ENCODE measurements at regions not wholly inside any gene's neighbourhood (a gene's known extent, or its start where the extent isn't known, plus 50 kb on each side); places are given as distances from the start of the nearest gene placed in this dataset.

- H3K9ac ChIP-seq (ENCODE audit: low read length) = no peak overlapping the region
- TF ChIP-seq EZH2 (IDR thresholded peaks at IDR 0.05; ENCODE audit: insufficient read depth, low read length) = no peak
- no peak for TF ChIP-seq CTCF (IDR thresholded peaks at IDR 0.05; ENCODE audit: insufficient read depth, low read depth, low read length)
- no peak overlapping the region for H3K27ac ChIP-seq (ENCODE audit: low read depth, low read length)
- no peaks in the 10 kb centered on the region for H4K20me1 ChIP-seq (ENCODE audit: insufficient read depth, low read length)
- H3K36me3 Mint-ChIP-seq (ENCODE audit: low read depth, unreplicated experiment) = no peaks in the 10 kb centered on the region
- DNase-seq (ENCODE audit: low read depth) (no peak), FAIRE-seq (no peak)
- H3K9me3 ChIP-seq (ENCODE audit: insufficient read depth, low read depth, low read length) = no peaks in the 10 kb centered on the region
- no peaks in the 10 kb centered on the region for H3K9me3 Mint-ChIP-seq (ENCODE audit: unreplicated experiment)
- no peaks in the 10 kb centered on the region for H3K79me2 ChIP-seq (ENCODE audit: insufficient read depth, low read length)
- no peak overlapping the region for H2AFZ ChIP-seq (ENCODE audit: low read depth, low read length)
- H3K27me3 ChIP-seq (ENCODE audit: insufficient read depth, low read length) = no peaks in the 10 kb centered on the region
- H3K4me1 ChIP-seq (ENCODE audit: insufficient read depth, low read length) = peaks cover 33% of the 10 kb centered on the region
- H3K4me1 Mint-ChIP-seq (ENCODE audit: low read depth, unreplicated experiment) = peaks cover 25% of the 10 kb centered on the region
- H3K4me3 Mint-ChIP-seq (ENCODE audit: unreplicated experiment) = no peak overlapping the region
- H3K27ac Mint-ChIP-seq (ENCODE audit: unreplicated experiment) = no peak overlapping the region
- peak overlapping the region; percentile 7 for H3K4me2 ChIP-seq (ENCODE audit: low read length)
- H3K36me3 ChIP-seq (ENCODE audit: insufficient read depth, low read length) = no peaks in the 10 kb centered on the region
- H3K4me3 ChIP-seq (ENCODE audit: insufficient read depth, low read depth, low read length) = no peak overlapping the region
- H3K27me3 Mint-ChIP-seq (ENCODE audit: low read depth, unreplicated experiment) = no peaks in the 10 kb centered on the region
Observed at GRCh38 chr6:149211046-149211571, 106.4 kb upstream of the TAB2 start.

- no peaks in the 10 kb centered on the region for H3K27me3 Mint-ChIP-seq (ENCODE audit: low read depth, unreplicated experiment)
- Histone ChIP-seq H3K9ac (ENCODE audit: low read length) (no peak overlapping the region), H3K27me3 (ENCODE audit: insufficient read depth, low read length) (no peaks in the 10 kb centered on the region), H2AFZ (ENCODE audit: low read depth, low read length) (no peak overlapping the region), H3K4me2 (ENCODE audit: low read length) (peak overlapping the region; percentile 42), H3K27ac (ENCODE audit: low read depth, low read length) (no peak overlapping the region), H3K36me3 (ENCODE audit: insufficient read depth, low read length) (no peaks in the 10 kb centered on the region), H3K79me2 (ENCODE audit: insufficient read depth, low read length) (no peaks in the 10 kb centered on the region), H3K4me3 (ENCODE audit: insufficient read depth, low read depth, low read length) (no peak overlapping the region), H3K9me3 (ENCODE audit: insufficient read depth, low read depth, low read length) (no peaks in the 10 kb centered on the region), H3K4me1 (ENCODE audit: insufficient read depth, low read length) (peaks cover 33% of the 10 kb centered on the region), H4K20me1 (ENCODE audit: insufficient read depth, low read length) (no peaks in the 10 kb centered on the region)
- H3K9me3 Mint-ChIP-seq (ENCODE audit: unreplicated experiment) = no peaks in the 10 kb centered on the region
- H3K4me1 Mint-ChIP-seq (ENCODE audit: low read depth, unreplicated experiment) = peaks cover 25% of the 10 kb centered on the region
- H3K4me3 Mint-ChIP-seq (ENCODE audit: unreplicated experiment) = no peak overlapping the region
- FAIRE-seq = no peak
- no peak overlapping the region for H3K27ac Mint-ChIP-seq (ENCODE audit: unreplicated experiment)
- peak; percentile 82 for DNase-seq (ENCODE audit: low read depth)
- TF ChIP-seq CTCF (IDR thresholded peaks at IDR 0.05; ENCODE audit: insufficient read depth, low read depth, low read length) (no peak), EZH2 (IDR thresholded peaks at IDR 0.05; ENCODE audit: insufficient read depth, low read length) (no peak)
- no peaks in the 10 kb centered on the region for H3K36me3 Mint-ChIP-seq (ENCODE audit: low read depth, unreplicated experiment)
Observed at GRCh38 chr6:149212206-149212605, 105.3 kb upstream of the TAB2 start.

GRCh38 chr6:149212892-149213801 lies 104.4 kb upstream of the TAB2 start:
- no peak overlapping the region for H3K27ac ChIP-seq (ENCODE audit: low read depth, low read length)
- H4K20me1 ChIP-seq (ENCODE audit: insufficient read depth, low read length) = no peaks in the 10 kb centered on the region
- peak overlapping the region; percentile 42 for H3K4me2 ChIP-seq (ENCODE audit: low read length)
- H3K9ac ChIP-seq (ENCODE audit: low read length) = no peak overlapping the region
- Mint-ChIP-seq H3K4me3 (ENCODE audit: unreplicated experiment) (no peak overlapping the region), H3K4me1 (ENCODE audit: low read depth, unreplicated experiment) (peaks cover 25% of the 10 kb centered on the region), H3K27me3 (ENCODE audit: low read depth, unreplicated experiment) (no peaks in the 10 kb centered on the region), H3K9me3 (ENCODE audit: unreplicated experiment) (no peaks in the 10 kb centered on the region), H3K36me3 (ENCODE audit: low read depth, unreplicated experiment) (no peaks in the 10 kb centered on the region), H3K27ac (ENCODE audit: unreplicated experiment) (no peak overlapping the region)
- DNase-seq (ENCODE audit: low read depth) (peak; percentile 77), FAIRE-seq (no peak)
- peaks cover 33% of the 10 kb centered on the region for H3K4me1 ChIP-seq (ENCODE audit: insufficient read depth, low read length)
- H2AFZ ChIP-seq (ENCODE audit: low read depth, low read length) = no peak overlapping the region
- H3K4me3 ChIP-seq (ENCODE audit: insufficient read depth, low read depth, low read length) = no peak overlapping the region
- no peaks in the 10 kb centered on the region for H3K36me3 ChIP-seq (ENCODE audit: insufficient read depth, low read length)
- H3K9me3 ChIP-seq (ENCODE audit: insufficient read depth, low read depth, low read length) = no peaks in the 10 kb centered on the region
- no peaks in the 10 kb centered on the region for H3K27me3 ChIP-seq (ENCODE audit: insufficient read depth, low read length)
- H3K79me2 ChIP-seq (ENCODE audit: insufficient read depth, low read length) = no peaks in the 10 kb centered on the region
- TF ChIP-seq EZH2 (IDR thresholded peaks at IDR 0.05; ENCODE audit: insufficient read depth, low read length) = no peak
- TF ChIP-seq CTCF (IDR thresholded peaks at IDR 0.05; ENCODE audit: insufficient read depth, low read depth, low read length) = no peak

All from astrocyte (in vitro differentiated cells and primary cell).